Lower leg skin (tissue), 3 donors: ENCODE measurements at regions not wholly inside any gene's neighbourhood (a gene's known extent, or its start where the extent isn't known, plus 50 kb on each side); places are given as distances from the start of the nearest gene placed in this dataset.
"Not testable (repeated sequence)": the region's sequence is repeated elsewhere in the genome, so short reads cannot be mapped to it uniquely, and the experiment has no call there.

Experiments used
- CTCF ChIP-seq, 3 donors: fragments of 450-650 bp; IDR thresholded peaks; one replicate each; pipeline ENCODE4 v1.5.1; 2016; ENCODE audit warnings: antibody characterized with exemption in 3 of 3, mild to moderate bottlenecking in 3 of 3, moderate library complexity in 2 of 3
- POLR2A ChIP-seq, 2 donors: fragments of 450-650 bp; IDR thresholded peaks; one replicate each; pipeline ENCODE4 v1.6.1; 2016 to 2017; ENCODE audit warnings: antibody characterized with exemption in 2 of 2, mild to moderate bottlenecking in 1 of 2, moderate library complexity in 1 of 2

GRCh38 chr21:8399866-8400265 is 2121.5 kb upstream of the TPTE start:
- not testable (repeated sequence) for TF ChIP-seq POLR2A, CTCF (IDR thresholded peaks at IDR 0.05)
